Endothelial cell of umbilical vein (primary cell): ENCODE measurements at regions not wholly inside any gene's neighbourhood (a gene's known extent, or its start where the extent isn't known, plus 50 kb on each side); places are given as distances from the start of the nearest gene placed in this dataset.

Source experiments
- CTCF ChIP-seq, 2 donors: IDR thresholded peaks; 1 replicate in 1 of 2; 2 replicates in 1 of 2; pipeline ENCODE4 v1.5.1; 2011; ENCODE audit warnings: low read length in 2 of 2, mild to moderate bottlenecking in 2 of 2, moderate library complexity in 2 of 2, control low read depth in 1 of 2, inconsistent platforms in 1 of 2, low read depth in 1 of 2; ENCODE audit not compliant: insufficient read depth in 1 of 2; ENCODE audit errors: extremely low read depth in 1 of 2
- EZH2 ChIP-seq: IDR thresholded peaks from 2 replicates; pipeline ENCODE4 v1.6.1; 2012; ENCODE audit warnings: borderline replicate concordance, low read depth, mild to moderate bottlenecking, moderate library complexity, low read length, inconsistent platforms; ENCODE audit not compliant: severe bottlenecking
- JUN ChIP-seq: IDR thresholded peaks from 2 replicates; pipeline ENCODE4 v1.6.1; 2011; ENCODE audit warnings: borderline replicate concordance, low read depth; ENCODE audit not compliant: insufficient read length, insufficient read depth
- MAX ChIP-seq: IDR thresholded peaks from 2 replicates; pipeline ENCODE4 v1.6.1; 2011; ENCODE audit not compliant: insufficient read depth, insufficient read length
- MYC ChIP-seq: IDR thresholded peaks from one replicate; pipeline ENCODE4 v1.6.1; 2011; ENCODE audit warnings: mild to moderate bottlenecking, low read depth, low read length
- POLR2A ChIP-seq: IDR thresholded peaks from 2 replicates; pipeline ENCODE4 v1.6.1; 2012; ENCODE audit warnings: low read depth, mild to moderate bottlenecking, control low read depth, low read length
- POLR2AphosphoS5 ChIP-seq: IDR thresholded peaks from 2 replicates; pipeline ENCODE4 v1.6.1; 2012; ENCODE audit warnings: low read depth, mild to moderate bottlenecking, control low read depth, low read length, moderate library complexity; ENCODE audit not compliant: insufficient read depth

- no peak for TF ChIP-seq JUN
- no peak for TF ChIP-seq CTCF (IDR thresholded peaks at IDR 0.05; ENCODE audit: extremely low read depth in 1 of 2, insufficient read depth in 1 of 2, low read depth in 1 of 2, low read length in 2 of 2)
- TF ChIP-seq POLR2AphosphoS5, result no peak
- TF ChIP-seq POLR2A, result no peak
- TF ChIP-seq EZH2, result no peak
- no peak for TF ChIP-seq MYC
- TF ChIP-seq MAX, result no peak
Observed at GRCh38 chr11:104523611-104524010, 359.7 kb upstream of the PDGFD start.
